MCF 10A (cell line): ENCODE measurements at regions not wholly inside any gene's neighbourhood (a gene's known extent, or its start where the extent isn't known, plus 50 kb on each side); places are given as distances from the start of the nearest gene placed in this dataset.

Experiments used
- BruUV-seq: library from RNA; stranded (reverse); fragments of 400-500 nt; replicated peaks from 2 replicates; lab custom pipeline; 2021; lab: Mats Ljungman, UMichigan
- CTCF ChIA-PET: fragments of 300-600 bp; sonication (Branson Sonifier 250); formaldehyde crosslinking; extraction: SDS; loops from one replicate; lab custom pipeline; 2021; ENCODE audit warnings: antibody characterized with exemption, inconsistent platforms; lab: Yijun Ruan, JAX
- POLR2A ChIA-PET: fragments of 300-600, 350-650 bp; sonication (Branson Sonifier 250); formaldehyde crosslinking; extraction: SDS; loops from one replicate; lab custom pipeline; 2020; ENCODE audit warnings: antibody characterized with exemption, inconsistent platforms; lab: Yijun Ruan, JAX
- DNase-seq: peaks from one replicate; pipeline ENCODE4 v3.0.0-alpha.2; 2018; ENCODE audit not compliant: unreplicated experiment
- H3K27ac Mint-ChIP-seq: one replicate; pipeline ENCODE4 v1.8.0; 2022; ENCODE audit warnings: mild to moderate bottlenecking, low read depth, mixed read lengths; ENCODE audit not compliant: unreplicated experiment
- H3K27me3 Mint-ChIP-seq: one replicate; pipeline ENCODE4 v1.8.0; 2022; ENCODE audit warnings: mixed read lengths; ENCODE audit not compliant: insufficient read depth, unreplicated experiment
- H3K36me3 Mint-ChIP-seq: one replicate; pipeline ENCODE4 v1.8.0; 2022; ENCODE audit warnings: mild to moderate bottlenecking, moderate library complexity, mixed read lengths; ENCODE audit not compliant: insufficient read depth, unreplicated experiment
- H3K4me1 Mint-ChIP-seq: one replicate; pipeline ENCODE4 v1.8.0; 2022; ENCODE audit warnings: mixed read lengths; ENCODE audit not compliant: insufficient read depth, unreplicated experiment
- H3K4me3 Mint-ChIP-seq: one replicate; pipeline ENCODE4 v1.8.0; 2022; ENCODE audit warnings: mild to moderate bottlenecking, moderate library complexity, mixed read lengths; ENCODE audit not compliant: unreplicated experiment
- H3K9me3 Mint-ChIP-seq: one replicate; pipeline ENCODE4 v1.8.0; 2022; ENCODE audit warnings: mixed read lengths; ENCODE audit not compliant: unreplicated experiment
- intact Hi-C: fragments of 100-400 bp; cut with micrococcal nuclease; formaldehyde crosslinking; loops from 2 replicates; pipeline ENCODE4 v1.14.1; 2022
- TF ChIP-seq, protein P1 (sequence below): fragments of 200-600 bp; IDR thresholded peaks from one replicate; pipeline ENCODE4 v1.8.0; 2022; ENCODE audit warnings: antibody characterized with exemption, mild to moderate bottlenecking; ENCODE audit not compliant: unreplicated experiment

- DNase-seq = no peak
- no peaks in the 10 kb centered on the region for H3K9me3 Mint-ChIP-seq
- no peak overlapping the region for H3K27ac Mint-ChIP-seq
- no peaks in the 10 kb centered on the region for H3K4me1 Mint-ChIP-seq
- intact Hi-C loops = no loop called here
- TF ChIP-seq, protein P1, sequence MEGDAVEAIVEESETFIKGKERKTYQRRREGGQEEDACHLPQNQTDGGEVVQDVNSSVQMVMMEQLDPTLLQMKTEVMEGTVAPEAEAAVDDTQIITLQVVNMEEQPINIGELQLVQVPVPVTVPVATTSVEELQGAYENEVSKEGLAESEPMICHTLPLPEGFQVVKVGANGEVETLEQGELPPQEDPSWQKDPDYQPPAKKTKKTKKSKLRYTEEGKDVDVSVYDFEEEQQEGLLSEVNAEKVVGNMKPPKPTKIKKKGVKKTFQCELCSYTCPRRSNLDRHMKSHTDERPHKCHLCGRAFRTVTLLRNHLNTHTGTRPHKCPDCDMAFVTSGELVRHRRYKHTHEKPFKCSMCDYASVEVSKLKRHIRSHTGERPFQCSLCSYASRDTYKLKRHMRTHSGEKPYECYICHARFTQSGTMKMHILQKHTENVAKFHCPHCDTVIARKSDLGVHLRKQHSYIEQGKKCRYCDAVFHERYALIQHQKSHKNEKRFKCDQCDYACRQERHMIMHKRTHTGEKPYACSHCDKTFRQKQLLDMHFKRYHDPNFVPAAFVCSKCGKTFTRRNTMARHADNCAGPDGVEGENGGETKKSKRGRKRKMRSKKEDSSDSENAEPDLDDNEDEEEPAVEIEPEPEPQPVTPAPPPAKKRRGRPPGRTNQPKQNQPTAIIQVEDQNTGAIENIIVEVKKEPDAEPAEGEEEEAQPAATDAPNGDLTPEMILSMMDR = no peak
- H3K36me3 Mint-ChIP-seq = no peaks in the 10 kb centered on the region
- no peaks in the 10 kb centered on the region for H3K27me3 Mint-ChIP-seq
- no TSS peak for BruUV-seq
- POLR2A ChIA-PET = no interaction called here
- no peak overlapping the region for H3K4me3 Mint-ChIP-seq
- CTCF ChIA-PET = no interaction called here
These were observed 1134.1 kb downstream of the BRD1 start for GRCh38 chr22:48693377-48694135.

GRCh38 chr22:48692734-48693376 is 1134.8 kb downstream of the BRD1 start:
- H3K27ac Mint-ChIP-seq = no peak overlapping the region
- ChIA-PET POLR2A (no interaction called here), CTCF (no interaction called here)
- intact Hi-C loops = no loop called here
- no TSS peak for BruUV-seq
- H3K4me1 Mint-ChIP-seq = no peaks in the 10 kb centered on the region
- H3K36me3 Mint-ChIP-seq = no peaks in the 10 kb centered on the region
- H3K4me3 Mint-ChIP-seq = no peak overlapping the region
- DNase-seq = no peak
- H3K9me3 Mint-ChIP-seq = peaks cover under 1% of the 10 kb centered on the region
- TF ChIP-seq, protein P1 = no peak
- H3K27me3 Mint-ChIP-seq = no peaks in the 10 kb centered on the region

GRCh38 chr22:48691431-48691851 is 1136.2 kb downstream of the BRD1 start:
- no peak for DNase-seq
- BruUV-seq = no TSS peak
- POLR2A ChIA-PET = no interaction called here
- H3K36me3 Mint-ChIP-seq = no peaks in the 10 kb centered on the region
- TF ChIP-seq, protein P1 = no peak
- H3K4me3 Mint-ChIP-seq = no peak overlapping the region
- H3K4me1 Mint-ChIP-seq = no peaks in the 10 kb centered on the region
- intact Hi-C loops = no loop called here
- H3K27ac Mint-ChIP-seq = no peak overlapping the region
- H3K27me3 Mint-ChIP-seq = no peaks in the 10 kb centered on the region
- peaks cover 15% of the 10 kb centered on the region for H3K9me3 Mint-ChIP-seq
- CTCF ChIA-PET = no interaction called here

GRCh38 chr22:48690583-48691317 is 1136.9 kb downstream of the BRD1 start:
- no peaks in the 10 kb centered on the region for H3K36me3 Mint-ChIP-seq
- ChIA-PET CTCF (no interaction called here), POLR2A (no interaction called here)
- no peak overlapping the region for H3K27ac Mint-ChIP-seq
- TF ChIP-seq, protein P1 = no peak
- H3K27me3 Mint-ChIP-seq = no peaks in the 10 kb centered on the region
- BruUV-seq = no TSS peak
- intact Hi-C loops = no loop called here
- DNase-seq = no peak
- peaks cover 19% of the 10 kb centered on the region for H3K9me3 Mint-ChIP-seq
- H3K4me1 Mint-ChIP-seq = no peaks in the 10 kb centered on the region
- H3K4me3 Mint-ChIP-seq = no peak overlapping the region
